ENCODE measurements at regions not wholly inside any gene's neighbourhood (a gene's known extent, or its start where the extent isn't known, plus 50 kb on each side); places are given as distances from the start of the nearest gene placed in this dataset.

DNA sequence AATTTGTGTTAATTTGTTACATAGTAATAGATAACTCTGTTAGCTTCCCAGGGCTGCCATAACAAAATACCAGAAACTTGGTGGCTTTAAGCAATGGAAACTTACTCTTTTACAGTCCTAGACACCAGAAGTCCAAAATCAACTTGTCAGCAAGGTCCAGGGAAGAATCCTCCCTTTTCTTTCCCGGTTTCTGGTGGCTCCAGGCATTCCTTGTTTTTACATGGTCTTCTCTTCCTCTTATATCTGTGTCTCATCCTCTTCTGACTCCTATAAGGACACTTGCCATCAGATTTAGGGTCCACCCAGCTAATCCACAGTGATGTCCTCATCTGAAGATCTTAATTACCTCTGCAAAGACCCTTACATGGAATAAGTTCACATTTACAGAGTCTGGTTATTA lies 95.6 kb downstream of the DDX1 start:
- peaks cover 4% of the 10 kb centered on the region; the same call in 1 of the 2 replicates for H3K27me3 Mint-ChIP-seq (ENCODE audit: low read depth)
- ATAC-seq (no peak), DNase-seq (ENCODE audit: low spot score) (no peak)
- H3K9me3 Mint-ChIP-seq = 0 out of 2 replicates have a peak, but pooled peaks cover 5% of the 10 kb centered on the region
- H3K36me3 Mint-ChIP-seq = no peaks in the 10 kb centered on the region
- H3K4me3 Mint-ChIP-seq = no peak overlapping the region
- no peak overlapping the region for H3K27ac Mint-ChIP-seq
- TF ChIP-seq, protein P1, sequence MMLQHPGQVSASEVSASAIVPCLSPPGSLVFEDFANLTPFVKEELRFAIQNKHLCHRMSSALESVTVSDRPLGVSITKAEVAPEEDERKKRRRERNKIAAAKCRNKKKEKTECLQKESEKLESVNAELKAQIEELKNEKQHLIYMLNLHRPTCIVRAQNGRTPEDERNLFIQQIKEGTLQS (CRISPR knock-in tag; conservative IDR thresholded peaks at IDR 0.05) = no peak
- TF ChIP-seq NFE2L1 (CRISPR knock-in tag; IDR thresholded peaks at IDR 0.05) (no peak), CREM (CRISPR knock-in tag; IDR thresholded peaks at IDR 0.05) (no peak), ZNF671 (CRISPR knock-in tag; IDR thresholded peaks at IDR 0.05) (no peak), JUN (CRISPR knock-in tag; IDR thresholded peaks at IDR 0.05) (no peak), TEAD1 (CRISPR knock-in tag; IDR thresholded peaks at IDR 0.05) (no peak), FOXP1 (CRISPR knock-in tag; IDR thresholded peaks at IDR 0.05; ENCODE audit: borderline replicate concordance) (no peak), ZNF263 (CRISPR knock-in tag; IDR thresholded peaks at IDR 0.05; ENCODE audit: low read depth) (no peak), SMAD3 (CRISPR knock-in tag; IDR thresholded peaks at IDR 0.05; ENCODE audit: borderline replicate concordance) (no peak)
- TF ChIP-seq, protein P2, sequence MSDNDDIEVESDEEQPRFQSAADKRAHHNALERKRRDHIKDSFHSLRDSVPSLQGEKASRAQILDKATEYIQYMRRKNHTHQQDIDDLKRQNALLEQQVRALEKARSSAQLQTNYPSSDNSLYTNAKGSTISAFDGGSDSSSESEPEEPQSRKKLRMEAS (CRISPR knock-in tag; IDR thresholded peaks at IDR 0.05) = no peak
- TF ChIP-seq, protein P3, sequence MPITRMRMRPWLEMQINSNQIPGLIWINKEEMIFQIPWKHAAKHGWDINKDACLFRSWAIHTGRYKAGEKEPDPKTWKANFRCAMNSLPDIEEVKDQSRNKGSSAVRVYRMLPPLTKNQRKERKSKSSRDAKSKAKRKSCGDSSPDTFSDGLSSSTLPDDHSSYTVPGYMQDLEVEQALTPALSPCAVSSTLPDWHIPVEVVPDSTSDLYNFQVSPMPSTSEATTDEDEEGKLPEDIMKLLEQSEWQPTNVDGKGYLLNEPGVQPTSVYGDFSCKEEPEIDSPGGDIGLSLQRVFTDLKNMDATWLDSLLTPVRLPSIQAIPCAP (CRISPR knock-in tag; IDR thresholded peaks at IDR 0.05) = no peak
- TF ChIP-seq, protein P4, sequence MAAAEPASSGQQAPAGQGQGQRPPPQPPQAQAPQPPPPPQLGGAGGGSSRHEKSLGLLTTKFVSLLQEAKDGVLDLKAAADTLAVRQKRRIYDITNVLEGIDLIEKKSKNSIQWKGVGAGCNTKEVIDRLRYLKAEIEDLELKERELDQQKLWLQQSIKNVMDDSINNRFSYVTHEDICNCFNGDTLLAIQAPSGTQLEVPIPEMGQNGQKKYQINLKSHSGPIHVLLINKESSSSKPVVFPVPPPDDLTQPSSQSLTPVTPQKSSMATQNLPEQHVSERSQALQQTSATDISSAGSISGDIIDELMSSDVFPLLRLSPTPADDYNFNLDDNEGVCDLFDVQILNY (CRISPR knock-in tag; IDR thresholded peaks at IDR 0.05) = no peak
- TF ChIP-seq, protein P5, sequence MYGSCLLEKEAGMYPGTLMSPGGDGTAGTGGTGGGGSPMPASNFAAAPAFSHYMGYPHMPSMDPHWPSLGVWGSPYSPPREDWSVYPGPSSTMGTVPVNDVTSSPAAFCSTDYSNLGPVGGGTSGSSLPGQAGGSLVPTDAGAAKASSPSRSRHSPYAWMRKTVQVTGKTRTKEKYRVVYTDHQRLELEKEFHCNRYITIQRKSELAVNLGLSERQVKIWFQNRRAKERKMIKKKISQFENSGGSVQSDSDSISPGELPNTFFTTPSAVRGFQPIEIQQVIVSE (CRISPR knock-in tag; IDR thresholded peaks at IDR 0.05; ENCODE audit: borderline replicate concordance) = no peak
- TF ChIP-seq, protein P6, sequence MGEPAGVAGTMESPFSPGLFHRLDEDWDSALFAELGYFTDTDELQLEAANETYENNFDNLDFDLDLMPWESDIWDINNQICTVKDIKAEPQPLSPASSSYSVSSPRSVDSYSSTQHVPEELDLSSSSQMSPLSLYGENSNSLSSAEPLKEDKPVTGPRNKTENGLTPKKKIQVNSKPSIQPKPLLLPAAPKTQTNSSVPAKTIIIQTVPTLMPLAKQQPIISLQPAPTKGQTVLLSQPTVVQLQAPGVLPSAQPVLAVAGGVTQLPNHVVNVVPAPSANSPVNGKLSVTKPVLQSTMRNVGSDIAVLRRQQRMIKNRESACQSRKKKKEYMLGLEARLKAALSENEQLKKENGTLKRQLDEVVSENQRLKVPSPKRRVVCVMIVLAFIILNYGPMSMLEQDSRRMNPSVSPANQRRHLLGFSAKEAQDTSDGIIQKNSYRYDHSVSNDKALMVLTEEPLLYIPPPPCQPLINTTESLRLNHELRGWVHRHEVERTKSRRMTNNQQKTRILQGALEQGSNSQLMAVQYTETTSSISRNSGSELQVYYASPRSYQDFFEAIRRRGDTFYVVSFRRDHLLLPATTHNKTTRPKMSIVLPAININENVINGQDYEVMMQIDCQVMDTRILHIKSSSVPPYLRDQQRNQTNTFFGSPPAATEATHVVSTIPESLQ (CRISPR knock-in tag; IDR thresholded peaks at IDR 0.05) = no peak
- TF ChIP-seq, protein P7, sequence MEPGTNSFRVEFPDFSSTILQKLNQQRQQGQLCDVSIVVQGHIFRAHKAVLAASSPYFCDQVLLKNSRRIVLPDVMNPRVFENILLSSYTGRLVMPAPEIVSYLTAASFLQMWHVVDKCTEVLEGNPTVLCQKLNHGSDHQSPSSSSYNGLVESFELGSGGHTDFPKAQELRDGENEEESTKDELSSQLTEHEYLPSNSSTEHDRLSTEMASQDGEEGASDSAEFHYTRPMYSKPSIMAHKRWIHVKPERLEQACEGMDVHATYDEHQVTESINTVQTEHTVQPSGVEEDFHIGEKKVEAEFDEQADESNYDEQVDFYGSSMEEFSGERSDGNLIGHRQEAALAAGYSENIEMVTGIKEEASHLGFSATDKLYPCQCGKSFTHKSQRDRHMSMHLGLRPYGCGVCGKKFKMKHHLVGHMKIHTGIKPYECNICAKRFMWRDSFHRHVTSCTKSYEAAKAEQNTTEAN (CRISPR knock-in tag; IDR thresholded peaks at IDR 0.05) = no peak
- TF ChIP-seq, protein P8, sequence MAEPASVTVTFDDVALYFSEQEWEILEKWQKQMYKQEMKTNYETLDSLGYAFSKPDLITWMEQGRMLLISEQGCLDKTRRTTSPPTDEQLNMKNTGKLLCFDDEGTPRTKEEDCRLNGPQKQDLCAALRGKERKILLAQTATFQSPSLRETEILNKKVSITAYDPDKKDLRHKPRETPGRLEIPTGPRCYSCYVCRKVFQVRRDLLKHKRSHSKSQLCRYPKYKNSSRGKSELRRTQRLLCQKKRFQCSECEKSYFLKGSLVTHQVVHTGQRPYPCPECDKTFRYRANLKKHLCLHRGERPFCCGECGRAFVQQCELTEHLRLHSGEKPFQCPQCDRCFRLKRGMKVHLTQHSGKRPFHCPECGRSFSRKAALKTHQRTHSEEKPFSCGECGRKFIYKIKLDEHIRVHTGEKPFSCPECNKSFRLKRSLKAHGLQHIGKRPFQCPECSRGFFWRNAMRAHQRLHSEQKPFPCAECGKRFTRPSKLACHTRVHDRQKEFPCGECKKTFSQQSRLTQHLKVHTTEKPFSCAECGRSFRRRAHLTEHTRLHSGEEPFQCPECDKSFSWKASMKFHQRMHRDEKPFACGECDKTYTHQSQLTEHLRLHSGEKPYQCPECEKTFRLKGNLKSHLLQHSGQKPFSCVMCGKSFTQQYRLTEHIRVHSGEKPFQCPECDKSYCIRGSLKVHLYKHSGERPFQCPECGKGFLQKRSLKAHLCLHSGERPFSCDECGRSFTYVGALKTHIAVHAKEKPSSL (CRISPR knock-in tag; conservative IDR thresholded peaks at IDR 0.05) = no peak
- ChIA-PET CTCF (no interaction called here), POLR2A (no interaction called here)
- peaks cover 7% of the 10 kb centered on the region for H3K4me1 Mint-ChIP-seq

DNA sequence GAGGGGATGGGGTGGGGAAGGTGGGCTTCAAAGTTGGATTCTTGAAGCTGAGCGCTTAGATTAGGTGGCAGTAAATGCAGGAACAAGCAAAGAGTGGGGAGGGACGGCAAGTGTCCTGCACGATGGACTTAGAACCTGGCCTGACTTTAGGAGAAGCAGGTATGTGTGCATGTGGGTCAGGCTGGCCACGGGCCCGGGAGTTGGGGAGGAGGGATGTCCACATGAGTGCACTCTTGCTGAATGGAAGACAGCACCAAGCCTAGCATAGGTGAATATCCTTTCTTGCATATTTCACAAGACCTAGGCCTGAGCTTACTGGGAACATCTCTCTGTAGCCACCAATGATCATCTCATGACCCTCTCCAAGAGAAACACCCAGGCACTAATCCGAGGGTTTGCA lies 96.1 kb downstream of the DDX1 start:
- ATAC-seq (no peak), DNase-seq (ENCODE audit: low spot score) (no peak)
- H3K4me1 Mint-ChIP-seq = peaks cover 7% of the 10 kb centered on the region
- ChIA-PET CTCF (no interaction called here), POLR2A (no interaction called here)
- no peaks in the 10 kb centered on the region for H3K36me3 Mint-ChIP-seq
- H3K4me3 Mint-ChIP-seq = no peak overlapping the region
- no peak overlapping the region for H3K27ac Mint-ChIP-seq
- H3K9me3 Mint-ChIP-seq = 0 out of 2 replicates have a peak, but pooled peaks cover 3% of the 10 kb centered on the region
- peaks cover 4% of the 10 kb centered on the region; the same call in 1 of the 2 replicates for H3K27me3 Mint-ChIP-seq (ENCODE audit: low read depth)
- TF ChIP-seq CBFB (CRISPR knock-in tag; IDR thresholded peaks at IDR 0.05; ENCODE audit: low read depth) = no peak
